GM10266 (cell line): ENCODE measurements at regions not wholly inside any gene's neighbourhood (a gene's known extent, or its start where the extent isn't known, plus 50 kb on each side); places are given as distances from the start of the nearest gene placed in this dataset.

ENCODE experiments used
- DNase-seq: peaks from one replicate; pipeline ENCODE4 v3.0.0; 2012; ENCODE audit errors: extremely low spot score
- TF ChIP-seq, protein P1 (sequence below): IDR thresholded peaks from 2 replicates; pipeline ENCODE4 v1.5.1; 2012; ENCODE audit warnings: mild to moderate bottlenecking, low read depth; ENCODE audit not compliant: control insufficient read depth, insufficient read depth; ENCODE audit errors: missing control alignments

DNA sequence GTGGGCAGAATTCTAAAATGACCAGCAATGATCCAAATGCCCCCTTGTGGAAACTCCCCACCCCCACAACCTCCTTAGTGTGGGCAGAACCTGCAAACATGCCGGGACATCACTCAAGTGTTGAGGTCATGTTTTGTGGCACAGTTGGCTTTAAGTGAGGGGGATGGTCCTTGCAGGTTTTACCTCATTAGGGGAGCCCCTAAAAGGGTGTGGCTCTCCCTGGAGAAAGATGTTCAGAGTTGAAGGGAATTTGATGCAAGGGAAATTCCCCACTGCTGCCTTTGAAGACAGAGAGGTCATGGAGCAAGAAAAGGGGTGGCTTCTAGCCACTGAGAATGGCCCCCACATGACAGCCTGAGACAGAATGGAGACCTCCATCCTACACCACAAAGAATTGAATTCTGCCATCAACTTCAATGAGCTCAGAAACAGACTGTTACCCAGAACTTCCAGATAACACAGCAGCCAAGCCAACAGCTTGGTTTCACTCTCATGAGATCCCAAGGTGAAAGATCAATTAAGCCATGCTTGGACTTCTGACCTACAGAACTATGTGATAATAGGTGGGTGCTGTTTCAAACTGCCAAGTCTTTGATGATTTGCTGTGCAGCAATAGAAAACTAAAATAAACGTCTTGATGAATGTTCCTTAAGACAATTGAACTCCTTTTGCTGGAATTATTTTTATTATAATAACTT lies 103.4 kb downstream of the MED10 start:
- TF ChIP-seq, protein P1, sequence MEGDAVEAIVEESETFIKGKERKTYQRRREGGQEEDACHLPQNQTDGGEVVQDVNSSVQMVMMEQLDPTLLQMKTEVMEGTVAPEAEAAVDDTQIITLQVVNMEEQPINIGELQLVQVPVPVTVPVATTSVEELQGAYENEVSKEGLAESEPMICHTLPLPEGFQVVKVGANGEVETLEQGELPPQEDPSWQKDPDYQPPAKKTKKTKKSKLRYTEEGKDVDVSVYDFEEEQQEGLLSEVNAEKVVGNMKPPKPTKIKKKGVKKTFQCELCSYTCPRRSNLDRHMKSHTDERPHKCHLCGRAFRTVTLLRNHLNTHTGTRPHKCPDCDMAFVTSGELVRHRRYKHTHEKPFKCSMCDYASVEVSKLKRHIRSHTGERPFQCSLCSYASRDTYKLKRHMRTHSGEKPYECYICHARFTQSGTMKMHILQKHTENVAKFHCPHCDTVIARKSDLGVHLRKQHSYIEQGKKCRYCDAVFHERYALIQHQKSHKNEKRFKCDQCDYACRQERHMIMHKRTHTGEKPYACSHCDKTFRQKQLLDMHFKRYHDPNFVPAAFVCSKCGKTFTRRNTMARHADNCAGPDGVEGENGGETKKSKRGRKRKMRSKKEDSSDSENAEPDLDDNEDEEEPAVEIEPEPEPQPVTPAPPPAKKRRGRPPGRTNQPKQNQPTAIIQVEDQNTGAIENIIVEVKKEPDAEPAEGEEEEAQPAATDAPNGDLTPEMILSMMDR: no peak
- peak; percentile 20 for DNase-seq

- DNase-seq: no peak
- TF ChIP-seq, protein P1: no peak
These were observed 104.6 kb downstream of the MED10 start for GRCh38 chr5:6273749-6274148.

DNA sequence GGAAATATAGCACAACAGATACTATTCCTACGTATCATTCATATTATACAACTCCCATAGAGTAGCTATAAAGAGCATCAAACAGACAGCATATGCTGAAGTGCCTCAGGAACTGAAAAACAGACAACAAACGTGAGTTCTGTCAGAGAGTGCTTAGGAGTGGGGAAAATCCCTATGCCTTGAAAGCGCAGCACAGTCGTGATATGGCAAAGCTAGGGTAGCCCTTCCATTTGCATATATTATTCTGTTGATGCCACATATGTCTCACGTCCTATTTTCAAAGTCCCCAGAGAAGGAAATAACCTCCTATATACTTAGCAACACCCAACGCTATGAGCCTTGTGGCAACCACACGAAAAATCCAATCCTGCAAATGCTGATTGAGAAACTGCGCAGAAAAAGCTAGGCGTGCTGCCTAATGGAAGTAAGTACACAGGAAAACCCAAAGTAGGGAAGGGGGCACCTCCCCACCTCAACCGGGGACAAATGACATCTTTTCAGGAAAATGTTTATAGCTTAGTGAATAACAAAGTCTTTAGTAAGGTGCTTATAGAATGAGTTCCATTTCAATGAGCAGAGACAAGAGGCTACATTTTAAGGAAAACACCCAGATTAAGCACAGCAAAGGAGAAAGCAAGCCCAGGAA lies 105.1 kb downstream of the MED10 start:
- TF ChIP-seq, protein P1: no peak

DNA sequence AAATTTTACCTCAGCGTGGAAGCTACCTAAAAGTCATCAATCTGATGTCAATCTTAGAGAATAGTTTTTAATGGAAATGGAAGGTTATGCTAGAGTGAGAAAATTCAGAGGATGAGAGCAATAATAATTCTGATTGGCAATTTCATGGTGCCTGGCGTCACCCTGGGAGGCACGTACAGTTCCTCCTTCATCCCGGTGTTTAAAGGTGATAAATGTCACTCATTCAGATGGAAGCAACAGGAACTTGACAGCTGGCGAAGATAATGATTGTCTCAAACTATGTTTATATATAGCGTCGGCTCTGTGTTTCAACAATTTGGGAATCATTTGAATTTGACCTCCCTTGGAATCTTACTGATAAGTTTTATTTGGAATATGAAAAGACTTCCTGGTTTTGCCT lies 108.4 kb downstream of the MED10 start:
- TF ChIP-seq, protein P1: no peak
- DNase-seq: no peak

More for the DNA sequence above, 105.1 kb downstream of the MED10 start:
- no peak for DNase-seq

DNA sequence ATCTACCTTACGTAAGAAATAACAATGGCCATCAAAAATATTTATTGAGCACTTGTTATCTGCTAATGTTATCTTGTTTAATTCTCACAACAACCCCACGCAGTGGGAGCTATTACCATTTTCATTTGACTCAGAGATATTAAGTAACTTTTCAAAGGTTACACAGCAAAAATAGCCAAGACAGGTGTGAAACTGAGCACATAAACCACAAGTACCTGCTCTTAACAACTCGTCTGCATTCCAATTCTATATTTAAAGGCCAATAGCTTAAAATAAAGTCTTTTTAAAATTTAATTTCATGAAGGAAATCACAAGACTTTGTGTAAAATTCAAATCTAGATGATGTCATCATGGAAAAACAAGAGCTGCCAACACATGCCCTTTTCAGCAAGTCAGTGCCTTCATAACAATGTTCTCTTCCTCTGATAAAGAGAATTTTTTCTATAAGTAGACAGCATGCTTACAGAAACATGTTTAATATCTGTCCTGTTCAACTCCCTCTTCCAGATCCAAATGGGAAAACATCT lies 111.6 kb downstream of the MED10 start:
- no peak for DNase-seq
- TF ChIP-seq, protein P1: no peak

GRCh38 chr5:6264394-6264793 lies 114.0 kb downstream of the MED10 start:
- DNase-seq: no peak
- TF ChIP-seq, protein P1: no peak
